Trophoblast cell (in vitro differentiated cells and primary cell): ENCODE measurements at regions not wholly inside any gene's neighbourhood (a gene's known extent, or its start where the extent isn't known, plus 50 kb on each side); places are given as distances from the start of the nearest gene placed in this dataset.

Experiments
- DNase-seq, 2 donors: peaks; one replicate each; pipeline ENCODE4 v3.0.0-alpha.2; 2016
- H2AFZ ChIP-seq: 2 replicates; pipeline ENCODE4 v1.6.1; 2013; ENCODE audit warnings: low read length, moderate library complexity, mild to moderate bottlenecking; ENCODE audit not compliant: insufficient read depth, poor library complexity
- H2AK5ac ChIP-seq: 2 replicates; pipeline ENCODE4 v1.6.1; 2013; ENCODE audit warnings: mild to moderate bottlenecking, low read length
- H2BK120ac ChIP-seq: 2 replicates; pipeline ENCODE4 v1.6.1; 2013; ENCODE audit warnings: low read length, mild to moderate bottlenecking, moderate library complexity; ENCODE audit not compliant: insufficient read depth, poor library complexity
- H2BK12ac ChIP-seq: 2 replicates; pipeline ENCODE4 v1.6.1; 2013; ENCODE audit warnings: mild to moderate bottlenecking, low read length, moderate library complexity
- H2BK5ac ChIP-seq: 2 replicates; pipeline ENCODE4 v1.6.1; 2013; ENCODE audit warnings: low read length, low read depth, moderate library complexity, mild to moderate bottlenecking; ENCODE audit not compliant: poor library complexity
- H3K14ac ChIP-seq: 2 replicates; pipeline ENCODE4 v1.6.1; 2013; ENCODE audit warnings: mild to moderate bottlenecking, low read length
- H3K18ac ChIP-seq: 2 replicates; pipeline ENCODE4 v1.6.1; 2013; ENCODE audit warnings: mild to moderate bottlenecking, low read length
- H3K23ac ChIP-seq: 2 replicates; pipeline ENCODE4 v1.6.1; 2013; ENCODE audit warnings: low read length
- H3K27ac ChIP-seq: 2 replicates; pipeline ENCODE4 v1.5.1; 2013; ENCODE audit warnings: low read depth, mild to moderate bottlenecking, inconsistent platforms, low read length, moderate library complexity
- H3K27me3 ChIP-seq: 2 replicates; pipeline ENCODE4 v1.6.1; 2013; ENCODE audit warnings: inconsistent platforms, mild to moderate bottlenecking, low read length, moderate library complexity; ENCODE audit not compliant: insufficient read depth
- H3K36me3 ChIP-seq, 2 experiments: 1 replicate in 1 of 2; 2 replicates in 1 of 2; pipeline ENCODE4 v1.6.1; 2013; ENCODE audit warnings: low read length in 2 of 2, mild to moderate bottlenecking in 2 of 2, moderate library complexity in 1 of 2; ENCODE audit not compliant: insufficient read depth in 2 of 2, control insufficient read depth in 1 of 2
- H3K4ac ChIP-seq: 2 replicates; pipeline ENCODE4 v1.6.1; 2013; ENCODE audit warnings: low read depth, mild to moderate bottlenecking, low read length, moderate library complexity
- H3K4me1 ChIP-seq, 2 experiments: 1 replicate in 1 of 2; 2 replicates in 1 of 2; pipeline ENCODE4 v1.6.1; 2013; ENCODE audit warnings: low read length in 2 of 2, mild to moderate bottlenecking in 2 of 2, moderate library complexity in 1 of 2; ENCODE audit not compliant: insufficient read depth in 2 of 2, control insufficient read depth in 1 of 2
- H3K4me2 ChIP-seq: 2 replicates; pipeline ENCODE4 v1.6.1; 2013; ENCODE audit warnings: inconsistent platforms, mild to moderate bottlenecking, low read length, moderate library complexity
- H3K4me3 ChIP-seq: 2 replicates; pipeline ENCODE4 v1.5.1; 2013; ENCODE audit warnings: mild to moderate bottlenecking, low read depth, low read length, inconsistent platforms
- H3K79me1 ChIP-seq: one replicate; pipeline ENCODE4 v1.6.1; 2013; ENCODE audit warnings: low read length
- H3K79me2 ChIP-seq: 2 replicates; pipeline ENCODE4 v1.6.1; 2013; ENCODE audit warnings: low read length, mild to moderate bottlenecking; ENCODE audit not compliant: control insufficient read depth, insufficient read depth, poor library complexity
- H3K9ac ChIP-seq: 2 replicates; pipeline ENCODE4 v1.6.1; 2013; ENCODE audit warnings: mild to moderate bottlenecking, low read length
- H3K9me3 ChIP-seq: 2 replicates; pipeline ENCODE4 v1.6.1; 2013; ENCODE audit warnings: low read depth, mild to moderate bottlenecking, control low read depth, inconsistent platforms, low read length; ENCODE audit not compliant: insufficient read depth
- H4K12ac ChIP-seq: 2 replicates; pipeline ENCODE4 v1.6.1; 2013; ENCODE audit warnings: low read depth, mild to moderate bottlenecking, low read length, moderate library complexity
- H4K8ac ChIP-seq: 2 replicates; pipeline ENCODE4 v1.6.1; 2013; ENCODE audit warnings: low read depth, mild to moderate bottlenecking, low read length, moderate library complexity
- H4K91ac ChIP-seq: one replicate; pipeline ENCODE4 v1.6.1; 2013; ENCODE audit warnings: low read depth, mild to moderate bottlenecking, low read length, moderate library complexity
- WGBS: extraction: QIAGEN DNeasy Blood & Tissue Kit; methylation state at CpG from one replicate; pipeline ENCODE4 v1.1.7; 2013; ENCODE audit warnings: missing lambda C conversion rate; ENCODE audit not compliant: insufficient read length, insufficient coverage; ENCODE audit errors: extremely low coverage; 5-methylcytosine and 5-hydroxymethylcytosine counted together

DNA sequence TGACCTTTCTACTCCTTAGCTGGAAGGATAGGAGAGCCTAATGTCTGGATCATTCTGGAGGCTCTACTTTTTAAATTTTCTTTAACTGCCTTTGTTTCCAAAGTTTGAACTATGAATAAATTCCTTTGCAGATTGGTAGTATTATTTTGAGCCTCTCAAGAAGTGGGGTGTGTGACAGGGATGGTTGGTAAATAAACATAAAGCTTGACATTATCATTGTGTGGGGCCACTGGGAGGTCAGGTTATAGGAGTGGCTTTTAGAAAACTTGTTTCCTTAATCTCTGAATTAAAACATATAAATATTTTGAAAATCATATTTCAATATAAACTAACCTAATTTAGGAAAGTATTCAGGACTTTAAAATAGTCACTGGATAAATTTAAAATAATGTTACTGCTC, 89.3 kb downstream of the OTOL1 start:
- Histone ChIP-seq H3K4ac (no peak overlapping the region), H3K23ac (no peak overlapping the region), H4K91ac (no peak overlapping the region), H3K27me3 (no peaks in the 10 kb centered on the region), H3K9me3 (peaks cover 6% of the 10 kb centered on the region), H3K4me3 (no peak overlapping the region), H4K12ac (no peak overlapping the region), H2BK5ac (no peak overlapping the region), H3K9ac (no peak overlapping the region), H3K4me2 (no peak overlapping the region), H2AK5ac (no peak overlapping the region), H3K79me1 (no peaks in the 10 kb centered on the region), H4K8ac (no peak overlapping the region), H3K79me2 (no peaks in the 10 kb centered on the region), H3K27ac (no peak overlapping the region), H3K18ac (no peak overlapping the region), H3K36me3 (peaks cover 0 to 2% of the 10 kb centered on the region in 2 experiments), H3K4me1 (no peaks in the 10 kb centered on the region), H2BK12ac (no peak overlapping the region), H2BK120ac (no peak overlapping the region), H2AFZ (no peak overlapping the region), H3K14ac (no peak overlapping the region)
- DNase-seq: no peak

DNA sequence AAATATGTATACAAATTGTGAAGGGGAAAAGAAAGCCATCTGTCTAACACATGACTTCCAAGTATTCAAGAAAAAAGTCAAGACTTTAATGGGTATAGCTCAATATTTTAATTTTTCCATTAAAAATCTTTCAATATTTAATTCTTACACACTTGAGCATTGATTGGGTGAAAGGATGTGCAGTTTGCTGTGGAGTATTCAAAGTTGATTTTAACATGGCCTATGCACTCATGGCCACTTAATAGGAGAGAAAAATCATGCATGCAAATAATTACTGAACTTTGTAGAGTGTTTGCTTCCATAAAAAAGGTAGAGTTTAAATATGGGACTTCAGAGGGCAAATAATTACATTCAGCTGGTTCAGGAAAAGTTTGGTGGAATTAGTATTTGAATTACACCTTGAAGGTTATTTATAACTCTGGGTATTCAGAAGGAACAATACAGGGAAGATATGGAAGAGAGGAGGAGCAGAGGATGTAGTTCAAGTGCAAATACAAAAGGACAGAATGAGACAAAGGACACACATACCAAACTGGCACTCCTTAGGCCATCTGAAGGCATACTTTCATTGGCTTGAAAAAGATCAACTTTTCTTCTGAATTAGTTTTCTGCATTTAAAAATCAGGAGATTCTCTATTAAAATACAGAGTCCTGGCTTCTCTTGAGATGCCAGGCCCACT, 90.1 kb downstream of the OTOL1 start:
- Histone ChIP-seq H2AK5ac (no peak overlapping the region), H3K4me3 (no peak overlapping the region), H3K9ac (no peak overlapping the region), H3K18ac (no peak overlapping the region), H2BK12ac (no peak overlapping the region), H2BK120ac (no peak overlapping the region), H3K36me3 (peaks cover 0 to 2% of the 10 kb centered on the region in 2 experiments), H3K4me2 (no peak overlapping the region), H3K79me2 (no peaks in the 10 kb centered on the region), H4K91ac (no peak overlapping the region), H2AFZ (no peak overlapping the region), H3K27me3 (no peaks in the 10 kb centered on the region), H3K23ac (no peak overlapping the region), H3K27ac (no peak overlapping the region), H4K8ac (no peak overlapping the region), H2BK5ac (no peak overlapping the region), H3K9me3 (peaks cover 6% of the 10 kb centered on the region), H3K14ac (no peak overlapping the region), H3K4me1 (no peaks in the 10 kb centered on the region), H4K12ac (no peak overlapping the region), H3K79me1 (no peaks in the 10 kb centered on the region), H3K4ac (no peak overlapping the region)
- no peak for DNase-seq

DNA sequence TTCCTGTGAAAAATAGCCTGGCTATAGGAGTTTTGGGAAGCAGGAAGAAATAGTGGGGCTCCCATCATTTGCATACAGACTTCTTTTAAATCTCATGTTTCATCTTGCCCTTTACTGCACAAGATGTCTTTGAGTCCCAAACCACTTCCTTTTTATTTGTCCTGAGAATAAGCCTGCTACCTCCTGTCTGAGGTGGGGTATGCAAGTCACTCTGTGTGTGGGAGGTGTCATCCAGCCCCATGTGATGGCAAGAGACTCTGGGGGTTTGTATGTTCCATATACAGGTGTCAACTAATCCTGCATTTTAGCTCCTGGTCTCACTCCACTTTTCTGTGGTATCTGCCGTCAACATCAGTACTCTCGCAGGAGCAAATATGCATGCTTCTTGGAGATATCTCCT, 102.0 kb downstream of the OTOL1 start:
- Histone ChIP-seq H3K18ac (no peak overlapping the region), H3K4me1 (no peaks in the 10 kb centered on the region), H2AK5ac (no peak overlapping the region), H3K14ac (no peak overlapping the region), H4K12ac (no peak overlapping the region), H3K36me3 (no peaks in the 10 kb centered on the region), H2BK120ac (no peak overlapping the region), H3K4me3 (no peak overlapping the region), H3K9me3 (no peaks in the 10 kb centered on the region), H4K91ac (no peak overlapping the region), H4K8ac (no peak overlapping the region), H3K27ac (no peak overlapping the region), H2AFZ (no peak overlapping the region), H3K4me2 (no peak overlapping the region), H3K23ac (no peak overlapping the region), H2BK12ac (no peak overlapping the region), H3K27me3 (no peaks in the 10 kb centered on the region), H3K4ac (no peak overlapping the region), H3K9ac (no peak overlapping the region), H2BK5ac (no peak overlapping the region), H3K79me2 (no peaks in the 10 kb centered on the region), H3K79me1 (no peaks in the 10 kb centered on the region)
- WGBS: no CpG with 5 or more reads among the region's 2 CpGs
- no peak for DNase-seq

DNA sequence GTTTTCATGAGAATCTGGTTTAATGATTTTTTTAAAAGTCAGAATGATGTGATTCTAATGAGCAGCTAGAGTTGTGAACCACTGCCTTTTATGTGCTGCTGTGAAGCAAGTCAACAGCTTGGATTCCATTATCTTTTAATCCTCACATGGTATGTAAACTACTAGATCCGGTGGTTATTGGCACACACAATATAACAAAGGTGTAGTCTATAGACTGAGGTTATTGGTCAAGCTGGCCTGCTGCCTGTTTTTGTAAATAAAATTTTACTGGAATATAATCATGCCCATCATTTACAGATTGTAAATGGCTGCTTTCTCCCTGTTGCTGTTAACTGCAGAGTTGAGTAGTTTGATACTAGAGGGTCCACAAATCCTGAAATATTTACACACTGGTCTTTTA, 103.1 kb downstream of the OTOL1 start:
- no peak overlapping the region for H3K27ac ChIP-seq
- no peak overlapping the region for H3K23ac ChIP-seq
- no peaks in the 10 kb centered on the region for H3K36me3 ChIP-seq
- no peaks in the 10 kb centered on the region for H3K79me2 ChIP-seq
- no peak overlapping the region for H3K18ac ChIP-seq
- H2AK5ac ChIP-seq: no peak overlapping the region
- no CpG with 5 or more reads among the region's 1 CpG for WGBS
- no peaks in the 10 kb centered on the region for H3K27me3 ChIP-seq
- no peak for DNase-seq
- no peaks in the 10 kb centered on the region for H3K4me1 ChIP-seq
- no peak overlapping the region for H3K4me3 ChIP-seq
- H2AFZ ChIP-seq: no peak overlapping the region
- H2BK12ac ChIP-seq: no peak overlapping the region
- no peak overlapping the region for H4K91ac ChIP-seq
- H2BK5ac ChIP-seq: no peak overlapping the region
- no peak overlapping the region for H3K14ac ChIP-seq
- H3K79me1 ChIP-seq: no peaks in the 10 kb centered on the region
- H3K9ac ChIP-seq: no peak overlapping the region
- H3K4me2 ChIP-seq: no peak overlapping the region
- H3K9me3 ChIP-seq: no peaks in the 10 kb centered on the region
- H4K8ac ChIP-seq: no peak overlapping the region
- no peak overlapping the region for H3K4ac ChIP-seq
- H4K12ac ChIP-seq: no peak overlapping the region
- H2BK120ac ChIP-seq: no peak overlapping the region
